NCI-H1417 treated with DMSO at 0.1 percent for 48 hours (cell line): ENCODE measurements at regions not wholly inside any gene's neighbourhood (a gene's known extent, or its start where the extent isn't known, plus 50 kb on each side); places are given as distances from the start of the nearest gene placed in this dataset.

ENCODE experiments used
- DNase-seq: peaks from one replicate; lab custom pipeline; 2025; lab: John Stamatoyannopoulos, UW

- no peak for DNase-seq
Observed at GRCh38 chr2:118322406-118322805, 234.1 kb downstream of the INSIG2 start.

DNA sequence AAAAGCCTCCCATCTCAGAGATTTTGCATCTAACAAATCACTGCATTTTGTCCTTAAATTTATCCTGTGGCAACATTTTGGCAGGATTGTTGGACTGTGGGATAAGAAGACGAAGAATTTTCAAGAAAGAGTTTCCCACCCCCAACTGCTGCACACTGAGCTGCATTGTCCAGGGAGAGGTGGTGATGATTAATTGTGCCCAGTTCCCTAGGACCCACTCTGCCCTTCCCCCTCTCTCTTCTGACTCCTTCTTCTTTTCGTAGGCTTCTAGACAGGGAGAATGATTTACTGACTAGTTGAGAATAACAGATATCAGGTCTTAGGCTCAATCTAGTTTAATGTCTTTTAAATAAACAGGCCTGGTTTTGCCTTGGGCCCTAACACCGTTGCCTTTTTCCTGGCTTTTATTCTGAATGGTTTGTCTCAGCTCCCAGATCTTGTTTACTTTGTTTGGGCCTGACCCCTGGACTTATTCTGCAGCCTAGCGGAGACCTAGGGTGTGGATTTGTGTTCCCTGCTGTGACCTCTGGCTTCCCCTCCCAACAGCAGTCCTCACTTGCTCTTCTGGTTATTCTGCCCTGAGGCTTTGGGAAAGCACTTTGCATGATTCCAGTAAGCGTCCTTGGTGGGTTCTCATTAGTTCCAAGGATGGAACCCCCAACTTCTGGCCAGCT is 233.3 kb downstream of the INSIG2 start:
- no peak for DNase-seq

DNA sequence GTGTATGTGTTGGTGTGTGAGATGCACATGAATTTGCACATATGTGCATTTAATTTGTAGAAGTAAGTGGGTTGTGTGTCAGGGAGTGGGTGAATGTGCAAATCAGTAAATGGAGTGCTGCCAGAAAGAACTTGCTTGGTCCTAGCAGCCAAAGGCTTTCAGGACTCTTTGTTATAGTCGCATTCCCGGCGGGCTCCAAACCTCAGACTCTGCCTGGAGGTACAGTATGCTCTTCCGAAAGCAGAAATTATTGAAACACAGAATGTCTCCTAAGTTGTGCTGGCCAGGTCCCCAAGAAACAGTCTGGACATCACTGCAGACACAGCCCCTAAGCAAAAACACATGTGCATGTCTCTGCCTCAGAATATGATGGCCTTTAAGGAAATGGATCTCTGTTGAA is 232.4 kb downstream of the INSIG2 start:
- DNase-seq = no peak

DNA sequence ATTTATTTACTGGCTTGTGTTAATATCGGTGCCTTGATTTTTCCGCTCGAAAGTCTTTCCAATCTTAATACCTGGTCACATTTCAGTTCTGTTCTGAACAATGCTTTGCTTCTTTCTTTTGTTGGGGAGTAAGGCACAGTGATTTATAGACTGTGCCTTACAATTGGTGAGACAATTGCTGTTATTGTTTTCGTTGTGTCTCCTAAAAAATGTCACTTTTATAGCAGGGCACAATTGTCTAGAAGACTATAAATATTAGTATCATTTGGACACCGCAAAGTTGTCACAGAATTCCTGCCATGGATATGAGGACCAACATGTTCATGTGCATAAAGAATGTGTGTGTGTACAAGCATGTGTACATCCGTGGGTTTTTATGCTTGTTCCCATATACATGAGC is 231.9 kb downstream of the INSIG2 start:
- DNase-seq = no peak

DNA sequence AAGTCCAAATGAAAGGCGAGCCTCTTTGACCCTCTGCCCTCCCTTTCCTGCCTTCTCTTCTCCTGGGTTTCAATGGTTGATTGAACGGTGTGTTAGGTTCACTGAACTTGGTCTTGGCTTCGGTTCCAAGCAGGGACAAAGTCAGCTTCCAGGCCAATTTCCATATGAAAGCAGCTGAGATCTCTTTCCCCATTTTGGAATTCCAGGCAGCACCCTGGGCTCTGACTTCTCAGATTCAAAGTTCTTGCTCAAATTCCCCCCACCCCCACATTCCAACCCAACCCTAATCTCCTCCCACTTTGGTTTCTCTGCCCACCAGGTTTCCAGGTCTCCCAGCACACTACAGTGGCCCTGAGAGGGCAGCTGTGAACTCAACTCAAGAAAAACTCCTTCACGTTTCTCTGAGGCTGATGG is 231.0 kb downstream of the INSIG2 start:
- no peak for DNase-seq

GRCh38 chr2:118315606-118316005 is 227.3 kb downstream of the INSIG2 start:
- no peak for DNase-seq

GRCh38 chr2:118312969-118313756 is 224.9 kb downstream of the INSIG2 start:
- DNase-seq = no peak

DNA sequence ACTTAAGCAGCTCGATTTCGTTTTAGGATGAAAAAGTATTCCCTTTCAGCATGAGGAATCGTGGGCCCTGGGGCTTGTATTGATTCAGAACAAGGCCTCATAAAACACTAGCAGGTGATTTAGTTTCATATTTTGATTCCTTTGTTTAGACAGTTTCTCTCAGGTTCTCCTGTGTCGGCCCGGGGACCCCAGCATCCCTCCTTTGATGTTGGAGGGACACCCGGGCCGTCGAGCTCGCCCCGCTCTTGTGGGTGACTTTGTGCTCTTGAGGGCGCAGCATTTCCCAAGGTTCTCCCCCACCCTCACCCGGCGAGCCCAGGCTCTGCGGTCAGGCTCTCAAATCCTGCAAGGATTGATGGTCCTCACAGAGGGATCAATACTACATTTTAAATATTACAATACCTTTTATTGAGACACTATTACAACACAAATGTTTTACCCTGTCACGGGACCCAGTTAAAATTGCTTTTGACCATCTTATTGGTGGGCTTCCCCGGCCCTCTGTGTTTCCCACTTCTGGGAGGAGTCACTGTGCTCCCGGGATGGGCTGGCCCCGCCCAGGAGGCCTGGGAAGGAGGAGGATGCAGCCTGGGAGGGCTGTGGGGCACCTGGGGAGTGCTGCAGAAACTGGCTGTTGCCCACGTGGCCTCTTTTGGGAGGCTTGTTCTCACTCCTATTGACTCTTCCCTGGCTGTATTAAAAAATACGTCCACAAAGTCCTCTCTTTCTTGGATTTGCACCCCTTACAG is 222.6 kb downstream of the INSIG2 start:
- no peak for DNase-seq

- DNase-seq = no peak
Observed at GRCh38 chr2:118309946-118310680, 221.8 kb downstream of the INSIG2 start.

DNA sequence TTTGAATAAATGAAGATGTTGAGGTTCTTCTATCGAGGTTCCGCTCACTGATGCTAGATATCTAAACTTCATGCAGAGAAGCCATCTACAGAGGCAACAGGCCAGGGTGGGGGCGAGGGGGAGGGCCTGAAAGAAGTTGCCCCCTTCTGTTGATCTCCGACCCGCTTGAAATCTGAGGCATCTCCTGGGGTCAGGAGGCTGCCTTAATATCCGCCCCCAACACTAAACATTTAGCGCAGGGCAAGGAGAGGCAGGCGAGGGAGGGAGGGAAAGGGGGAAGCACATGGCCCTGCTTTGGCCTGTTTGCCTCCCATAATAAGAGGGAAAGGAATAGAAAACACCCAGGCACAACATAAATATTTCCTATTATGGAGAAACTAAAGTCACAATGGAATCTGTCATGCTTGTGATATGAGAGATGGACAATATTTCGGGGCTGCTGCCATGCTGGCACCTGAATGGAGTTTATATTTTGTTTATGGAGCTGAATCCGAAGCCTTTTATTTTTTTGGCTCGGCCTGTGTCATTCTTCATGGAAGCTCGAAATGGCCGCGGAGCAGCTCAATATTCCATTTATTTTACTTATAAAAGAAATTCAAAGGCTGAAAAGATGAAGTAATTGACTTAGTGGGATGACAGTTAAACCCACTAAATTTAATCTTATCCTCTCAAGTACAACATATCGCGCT is 221.1 kb downstream of the INSIG2 start:
- no peak for DNase-seq

DNA sequence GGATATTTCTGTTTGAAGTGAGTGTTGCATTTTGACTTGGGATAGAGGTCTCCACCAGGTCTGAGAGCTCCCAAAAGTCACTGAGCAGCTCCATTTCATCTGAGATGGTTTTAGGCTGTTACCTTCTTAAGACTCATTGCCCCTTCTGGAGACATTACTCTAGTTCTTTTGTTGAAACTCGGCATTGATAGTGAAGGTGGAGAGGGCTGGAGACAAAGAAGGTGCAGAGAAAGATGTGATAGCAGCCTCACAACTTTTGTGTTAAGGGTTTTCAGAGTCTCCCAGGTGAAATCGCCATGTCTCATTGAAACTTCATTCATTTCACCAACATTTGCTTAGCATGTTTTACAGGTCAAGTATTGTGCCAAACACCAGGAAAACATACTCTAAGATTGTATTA is 219.6 kb downstream of the INSIG2 start:
- no peak for DNase-seq

GRCh38 chr2:118301248-118301647 is 213.0 kb downstream of the INSIG2 start:
- DNase-seq = no peak

DNA sequence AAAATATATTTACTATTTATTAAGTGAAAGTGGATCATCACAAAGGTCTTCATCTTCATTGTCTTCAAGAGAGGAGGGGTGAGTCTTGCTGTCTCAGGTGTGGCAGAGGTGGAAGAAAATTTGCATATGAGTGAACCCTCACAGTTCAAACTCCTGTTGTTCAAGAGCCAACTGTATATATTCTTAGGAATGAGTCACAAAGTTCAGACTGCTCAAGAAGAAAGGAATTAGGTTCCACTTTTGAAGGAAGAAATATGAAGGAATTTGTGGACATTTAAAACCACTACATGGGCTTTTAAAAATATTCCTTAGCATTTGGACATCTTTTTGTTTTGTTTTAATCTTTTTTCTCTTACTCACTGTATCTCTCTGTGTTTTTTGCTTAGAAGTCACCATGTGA is 212.6 kb downstream of the INSIG2 start:
- DNase-seq = no peak

- no peak for DNase-seq
Observed at GRCh38 chr2:118296663-118297062, 208.4 kb downstream of the INSIG2 start.

GRCh38 chr2:118295592-118296390 is 207.5 kb downstream of the INSIG2 start:
- no peak for DNase-seq

GRCh38 chr2:118294063-118294462 is 205.8 kb downstream of the INSIG2 start:
- no peak for DNase-seq

DNA sequence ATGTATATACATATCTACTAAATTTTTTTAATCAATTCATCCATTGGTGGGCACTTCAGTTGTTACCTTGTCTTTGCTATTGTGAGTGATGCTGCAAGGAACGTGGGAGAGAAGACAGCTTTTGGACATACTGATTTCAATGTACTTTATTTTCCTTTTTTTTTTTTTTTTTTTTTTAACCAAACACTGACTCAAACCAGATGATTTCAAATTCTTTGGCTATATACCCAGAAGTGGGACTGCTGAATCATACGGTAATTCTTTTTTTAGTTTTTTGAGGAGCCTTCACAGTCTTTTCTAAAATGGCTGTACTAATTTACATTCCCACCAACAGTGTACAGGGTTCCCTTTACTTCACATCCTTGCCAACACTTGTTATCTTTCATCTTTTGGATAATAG is 204.7 kb downstream of the INSIG2 start:
- no peak for DNase-seq

DNA sequence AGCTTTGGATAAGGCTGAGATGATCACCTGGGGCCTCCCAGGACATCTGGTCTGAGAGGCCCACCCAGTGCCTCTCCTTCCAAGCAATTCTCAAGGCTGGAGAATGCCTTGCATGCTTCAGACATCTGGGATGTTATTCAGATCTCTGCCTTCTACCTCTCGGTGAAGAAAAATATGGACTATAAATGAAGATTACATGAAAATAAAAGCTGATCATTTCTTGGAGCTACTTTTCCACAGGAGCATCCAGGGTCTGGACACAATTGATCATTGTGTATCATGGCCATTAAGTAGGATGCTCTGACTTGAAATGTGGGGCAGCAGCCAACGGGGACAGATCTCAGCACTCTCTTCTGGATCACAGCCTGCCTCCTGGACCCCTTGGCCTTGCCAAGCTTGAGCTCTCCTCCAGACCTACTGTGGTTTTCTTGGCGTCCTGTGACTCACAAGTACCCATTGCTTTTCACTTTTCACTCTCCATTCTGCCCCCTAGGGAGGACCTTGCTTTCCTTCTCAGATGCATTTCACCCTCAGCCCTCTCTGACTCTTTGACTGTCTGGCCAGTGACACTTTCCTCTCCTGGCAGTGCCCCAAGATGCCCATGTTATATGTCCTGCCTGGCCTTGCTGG is 203.1 kb downstream of the INSIG2 start:
- DNase-seq = no peak

GRCh38 chr2:118290411-118291250 is 202.4 kb downstream of the INSIG2 start:
- no peak for DNase-seq
